ENCODE measurements at regions not wholly inside any gene's neighbourhood (a gene's known extent, or its start where the extent isn't known, plus 50 kb on each side); places are given as distances from the start of the nearest gene placed in this dataset.

GRCh38 chr1:96554364-96554763, 167.2 kb upstream of the PTBP2 start:
- ATAC-seq = no peak

DNA sequence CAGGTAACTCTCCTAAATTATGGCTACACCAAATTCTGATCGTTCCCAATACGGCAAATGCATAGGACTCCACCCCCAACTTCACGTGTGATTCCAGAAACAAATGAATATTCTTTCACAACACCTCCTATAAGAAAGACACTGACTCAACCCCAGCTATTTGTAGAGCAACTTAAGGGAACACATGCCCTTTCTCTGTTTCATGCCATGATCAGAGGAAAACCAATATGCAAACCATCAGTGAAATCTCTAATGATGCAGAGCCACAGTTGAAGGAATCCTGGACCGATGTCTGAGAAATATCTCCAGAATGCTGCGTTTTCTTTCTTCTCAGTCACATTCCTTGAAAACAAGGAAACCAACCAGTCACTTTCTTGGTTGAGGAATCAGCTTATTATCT, 164.2 kb upstream of the PTBP2 start:
- no peaks in the 10 kb centered on the region for H3K27me3 ChIP-seq
- in situ Hi-C loops (cut with MboI; ENCODE audit: low sequenced_read_pairs in 4 of 4) = no loop called here
- ATAC-seq = no peak
- TF ChIP-seq POLR2A (IDR thresholded peaks at IDR 0.05) (no peak), CTCF (IDR thresholded peaks at IDR 0.05 in 4 of 5, conservative IDR thresholded peaks at IDR 0.05 in 1 of 5) (no peak)
- H3K4me3 ChIP-seq = no peak overlapping the region
- no peaks in the 10 kb centered on the region for H3K9me3 ChIP-seq
- DNase-seq = no peak
- H3K27ac ChIP-seq = no peak overlapping the region
- H3K4me1 ChIP-seq = no peaks in the 10 kb centered on the region
- intact Hi-C loops (cut with DNase I; ENCODE audit: low total_unique reads) = no loop called here
- no peaks in the 10 kb centered on the region for H3K36me3 ChIP-seq

More at GRCh38 chr1:96554364-96554763, 167.2 kb upstream of the PTBP2 start:
- TF ChIP-seq CTCF (IDR thresholded peaks at IDR 0.05 in 4 of 5, conservative IDR thresholded peaks at IDR 0.05 in 1 of 5) (no peak), POLR2A (IDR thresholded peaks at IDR 0.05) (no peak)
- no peak for DNase-seq
- Histone ChIP-seq H3K4me3 (no peak overlapping the region), H3K36me3 (no peaks in the 10 kb centered on the region), H3K27ac (no peak overlapping the region), H3K27me3 (no peaks in the 10 kb centered on the region), H3K4me1 (no peaks in the 10 kb centered on the region), H3K9me3 (no peaks in the 10 kb centered on the region)
- intact Hi-C loops (cut with DNase I; ENCODE audit: low total_unique reads) = no loop called here
- in situ Hi-C loops (cut with MboI; ENCODE audit: low sequenced_read_pairs in 4 of 4) = no loop called here

DNA sequence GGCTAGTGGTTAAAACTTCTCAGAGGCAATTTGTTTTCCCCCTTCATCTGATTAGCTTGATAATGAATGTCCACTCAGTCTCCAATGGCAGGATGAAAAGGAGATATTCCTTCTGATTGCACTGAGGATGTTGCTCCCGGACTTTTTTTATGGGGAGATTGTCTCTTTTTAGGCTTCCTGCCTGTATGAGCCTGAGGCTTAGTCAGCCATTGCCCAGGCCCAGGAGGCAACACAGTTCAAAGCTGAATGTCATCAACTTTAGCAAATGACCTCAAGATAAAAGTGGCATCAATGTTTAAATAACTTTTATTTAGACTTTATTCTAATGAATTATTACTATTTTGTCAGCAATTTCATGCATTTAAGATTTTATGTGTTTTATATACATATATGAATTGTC, 162.9 kb upstream of the PTBP2 start:
- H3K9me3 ChIP-seq = no peaks in the 10 kb centered on the region
- no peak for ATAC-seq
- no peak overlapping the region for H3K27ac ChIP-seq
- no peaks in the 10 kb centered on the region for H3K4me1 ChIP-seq
- in situ Hi-C loops (cut with MboI; ENCODE audit: low sequenced_read_pairs in 4 of 4) = no loop called here
- no peaks in the 10 kb centered on the region for H3K27me3 ChIP-seq
- DNase-seq = no peak
- intact Hi-C loops (cut with DNase I; ENCODE audit: low total_unique reads) = no loop called here
- no peak overlapping the region for H3K4me3 ChIP-seq
- H3K36me3 ChIP-seq = no peaks in the 10 kb centered on the region
- TF ChIP-seq POLR2A (IDR thresholded peaks at IDR 0.05) = no peak
- TF ChIP-seq CTCF (IDR thresholded peaks at IDR 0.05 in 4 of 5, conservative IDR thresholded peaks at IDR 0.05 in 1 of 5) = no peak

DNA sequence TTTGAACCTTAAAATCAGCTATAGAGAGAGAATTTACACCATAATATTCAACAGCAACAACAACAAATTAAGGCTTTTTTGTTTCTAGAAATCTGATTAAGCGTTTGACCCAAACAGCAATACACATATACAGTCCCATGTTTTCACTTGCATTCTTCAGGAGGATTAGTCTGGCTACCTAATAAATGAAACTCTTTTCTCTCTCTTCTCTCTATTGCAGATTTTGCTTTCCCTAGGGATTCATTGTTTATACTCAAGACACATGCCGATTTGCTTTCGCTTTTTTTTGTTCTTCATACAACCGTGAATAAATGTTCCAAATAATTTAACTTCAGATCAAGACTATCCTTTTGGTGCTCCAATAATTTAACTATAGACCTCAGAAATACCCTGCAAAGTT, 162.4 kb upstream of the PTBP2 start:
- no peaks in the 10 kb centered on the region for H3K36me3 ChIP-seq
- intact Hi-C loops (cut with DNase I; ENCODE audit: low total_unique reads) (no loop called here), in situ Hi-C loops (cut with MboI; ENCODE audit: low sequenced_read_pairs in 4 of 4) (no loop called here)
- peak overlapping the region in 3 of 4 donors; percentile 6 to 14 (median 9) for H3K27ac ChIP-seq
- no peaks in the 10 kb centered on the region for H3K27me3 ChIP-seq
- peak overlapping the region in 1 of 4 donors; percentile 23 for H3K4me3 ChIP-seq
- no peaks in the 10 kb centered on the region for H3K9me3 ChIP-seq
- H3K4me1 ChIP-seq = no peaks in the 10 kb centered on the region
- TF ChIP-seq POLR2A (IDR thresholded peaks at IDR 0.05) (no peak), CTCF (IDR thresholded peaks at IDR 0.05 in 4 of 5, conservative IDR thresholded peaks at IDR 0.05 in 1 of 5) (no peak)
- no peak for ATAC-seq
- DNase-seq = no peak

Data from gastrocnemius medialis (tissue), 4 donors.